GM23338 (cell line): ENCODE measurements at regions not wholly inside any gene's neighbourhood (a gene's known extent, or its start where the extent isn't known, plus 50 kb on each side); places are given as distances from the start of the nearest gene placed in this dataset.

Experiments
- ATAC-seq: fragments of 200-7000 bp; cut with Tn5 transposase; 3 replicates; pipeline ENCODE4 v1.9.1; 2020
- DNase-seq: peaks from one replicate; pipeline ENCODE4 v3.0.0-alpha.2; 2015; ENCODE audit warnings: low spot score
- H2AFZ ChIP-seq: fragments of 200-600 bp; sonication (generic); 2 replicates; pipeline ENCODE4 v1.8.0; 2016; ENCODE audit warnings: antibody characterized with exemption, mild to moderate bottlenecking, moderate library complexity
- H3F3A ChIP-seq: fragments of 200-600 bp; sonication (generic); replicated peaks from 2 replicates; pipeline ENCODE4 v1.8.0; 2017; ENCODE audit warnings: antibody characterized with exemption, mixed run types, low read depth
- H3K27ac ChIP-seq: fragments of 200-600 bp; sonication (generic); 2 replicates; pipeline ENCODE4 v1.6.1; 2016; ENCODE audit warnings: low read depth
- H3K27me3 ChIP-seq: fragments of 200-600 bp; sonication (generic); 2 replicates; pipeline ENCODE4 v1.8.0; 2016; ENCODE audit warnings: mild to moderate bottlenecking, mixed run types, moderate library complexity; ENCODE audit not compliant: insufficient read depth
- H3K36me3 ChIP-seq: fragments of 200-600 bp; sonication (generic); 2 replicates; pipeline ENCODE4 v1.8.0; 2016; ENCODE audit warnings: mild to moderate bottlenecking; ENCODE audit not compliant: insufficient read depth
- H3K4me1 ChIP-seq: fragments of 200-600 bp; sonication (generic); 2 replicates; pipeline ENCODE4 v1.8.0; 2016; ENCODE audit warnings: mild to moderate bottlenecking, moderate library complexity; ENCODE audit not compliant: insufficient read depth
- H3K4me2 ChIP-seq: fragments of 200-600 bp; sonication (generic); 2 replicates; pipeline ENCODE4 v1.7.1; 2017; ENCODE audit warnings: mixed run types
- H3K4me3 ChIP-seq: fragments of 200-600 bp; sonication (generic); 2 replicates; pipeline ENCODE4 v1.6.1; 2016; ENCODE audit warnings: mixed run types
- H3K79me2 ChIP-seq: fragments of 200-600 bp; sonication (generic); replicated peaks from 2 replicates; pipeline ENCODE4 v1.8.0; 2017; ENCODE audit warnings: mild to moderate bottlenecking; ENCODE audit not compliant: insufficient read depth
- H3K9me2 ChIP-seq: fragments of 200-600 bp; sonication (generic); 2 replicates; pipeline ENCODE4 v1.8.0; 2017; ENCODE audit not compliant: insufficient read depth
- H4K20me1 ChIP-seq: fragments of 200-600 bp; sonication (generic); replicated peaks from 2 replicates; pipeline ENCODE4 v1.8.0; 2017; ENCODE audit warnings: mild to moderate bottlenecking; ENCODE audit not compliant: insufficient read depth
- H3K27ac Mint-ChIP-seq: 2 replicates; pipeline ENCODE4 v1.8.0; 2020; ENCODE audit warnings: inconsistent platforms, mild to moderate bottlenecking, moderate library complexity, mixed read lengths
- H3K27me3 Mint-ChIP-seq: 3 replicates; pipeline ENCODE4 v1.8.0; 2022; ENCODE audit warnings: low read depth, mild to moderate bottlenecking, moderate library complexity, mixed read lengths, inconsistent platforms; ENCODE audit not compliant: insufficient read depth, poor library complexity
- H3K36me3 Mint-ChIP-seq: 3 replicates; pipeline ENCODE4 v1.8.0; 2021; ENCODE audit warnings: low read depth, mild to moderate bottlenecking, inconsistent platforms, moderate library complexity, mixed read lengths
- H3K4me1 Mint-ChIP-seq: 3 replicates; pipeline ENCODE4 v1.8.0; 2020; ENCODE audit warnings: mild to moderate bottlenecking, inconsistent platforms, mixed read lengths
- H3K4me3 Mint-ChIP-seq: 3 replicates; pipeline ENCODE4 v1.8.0; 2021; ENCODE audit warnings: moderate library complexity, mild to moderate bottlenecking, inconsistent platforms, mixed read lengths
- H3K9me3 Mint-ChIP-seq: 3 replicates; pipeline ENCODE4 v1.8.0; 2020; ENCODE audit warnings: moderate library complexity, mild to moderate bottlenecking, inconsistent platforms, mixed read lengths
- EZH2 ChIP-seq: fragments of 200-600 bp; sonication (generic); IDR thresholded peaks from one replicate; pipeline ENCODE4 v1.8.0; 2017; ENCODE audit warnings: antibody characterized with exemption, mild to moderate bottlenecking, low read depth; ENCODE audit not compliant: unreplicated experiment
- POLR2AphosphoS5 ChIP-seq: IDR thresholded peaks from 2 replicates; pipeline ENCODE4 v1.6.1; 2016; ENCODE audit warnings: antibody characterized with exemption, low read depth
- STAT1 ChIP-seq: IDR thresholded peaks from one replicate; pipeline ENCODE4 v1.6.1; 2016; ENCODE audit warnings: antibody characterized with exemption; ENCODE audit not compliant: unreplicated experiment
- TF ChIP-seq, protein P1 (sequence below): fragments of 250-450 bp; sonication (Bioruptor Pico); IDR thresholded peaks from 2 replicates; pipeline ENCODE4 v1.5.0; 2020; ENCODE audit warnings: mild to moderate bottlenecking, moderate library complexity
- TF ChIP-seq, protein P2 (sequence below): IDR thresholded peaks from 2 replicates; pipeline ENCODE4 v1.6.1; 2016; ENCODE audit warnings: antibody characterized with exemption

DNA sequence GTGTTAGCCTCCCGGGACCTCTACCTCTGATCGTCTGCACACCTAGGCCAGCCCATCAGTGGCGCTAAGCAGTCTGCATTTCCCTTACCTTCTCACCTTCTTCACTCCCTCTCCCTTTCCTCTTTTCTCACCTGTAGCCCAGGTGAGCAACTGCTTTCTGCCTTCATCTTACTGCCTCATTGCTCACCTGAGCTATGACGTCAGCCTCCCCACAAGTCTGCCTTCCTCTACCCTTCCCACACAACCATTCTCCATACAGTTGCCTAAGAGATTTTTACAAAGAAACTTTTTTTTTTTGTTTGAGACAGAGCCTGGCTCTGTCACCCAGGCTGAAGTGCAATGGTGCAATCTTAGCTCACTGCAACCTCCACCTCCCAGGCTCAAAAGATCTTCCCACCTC, 136.3 kb downstream of the BCOR start:
- Histone ChIP-seq H3F3A (no peaks in the 10 kb centered on the region), H4K20me1 (no peaks in the 10 kb centered on the region), H3K27me3 (no peaks in the 10 kb centered on the region), H3K27ac (no peak overlapping the region), H3K9me2 (no peaks in the 10 kb centered on the region), H3K36me3 (no peaks in the 10 kb centered on the region), H2AFZ (no peak overlapping the region), H3K4me1 (no peaks in the 10 kb centered on the region), H3K79me2 (no peaks in the 10 kb centered on the region), H3K4me2 (no peak overlapping the region), H3K4me3 (no peak overlapping the region)
- Mint-ChIP-seq H3K4me1 (peaks cover 3% of the 10 kb centered on the region; the same call in 1 of the 3 replicates), H3K36me3 (no peaks in the 10 kb centered on the region), H3K27ac (no peak overlapping the region), H3K4me3 (no peak overlapping the region), H3K9me3 (peaks cover 5% of the 10 kb centered on the region; the same call in 2 of the 3 replicates), H3K27me3 (no peaks in the 10 kb centered on the region)
- DNase-seq: no peak
- TF ChIP-seq POLR2AphosphoS5 (no peak), EZH2 (no peak), STAT1 (no peak)
- TF ChIP-seq, protein P1, sequence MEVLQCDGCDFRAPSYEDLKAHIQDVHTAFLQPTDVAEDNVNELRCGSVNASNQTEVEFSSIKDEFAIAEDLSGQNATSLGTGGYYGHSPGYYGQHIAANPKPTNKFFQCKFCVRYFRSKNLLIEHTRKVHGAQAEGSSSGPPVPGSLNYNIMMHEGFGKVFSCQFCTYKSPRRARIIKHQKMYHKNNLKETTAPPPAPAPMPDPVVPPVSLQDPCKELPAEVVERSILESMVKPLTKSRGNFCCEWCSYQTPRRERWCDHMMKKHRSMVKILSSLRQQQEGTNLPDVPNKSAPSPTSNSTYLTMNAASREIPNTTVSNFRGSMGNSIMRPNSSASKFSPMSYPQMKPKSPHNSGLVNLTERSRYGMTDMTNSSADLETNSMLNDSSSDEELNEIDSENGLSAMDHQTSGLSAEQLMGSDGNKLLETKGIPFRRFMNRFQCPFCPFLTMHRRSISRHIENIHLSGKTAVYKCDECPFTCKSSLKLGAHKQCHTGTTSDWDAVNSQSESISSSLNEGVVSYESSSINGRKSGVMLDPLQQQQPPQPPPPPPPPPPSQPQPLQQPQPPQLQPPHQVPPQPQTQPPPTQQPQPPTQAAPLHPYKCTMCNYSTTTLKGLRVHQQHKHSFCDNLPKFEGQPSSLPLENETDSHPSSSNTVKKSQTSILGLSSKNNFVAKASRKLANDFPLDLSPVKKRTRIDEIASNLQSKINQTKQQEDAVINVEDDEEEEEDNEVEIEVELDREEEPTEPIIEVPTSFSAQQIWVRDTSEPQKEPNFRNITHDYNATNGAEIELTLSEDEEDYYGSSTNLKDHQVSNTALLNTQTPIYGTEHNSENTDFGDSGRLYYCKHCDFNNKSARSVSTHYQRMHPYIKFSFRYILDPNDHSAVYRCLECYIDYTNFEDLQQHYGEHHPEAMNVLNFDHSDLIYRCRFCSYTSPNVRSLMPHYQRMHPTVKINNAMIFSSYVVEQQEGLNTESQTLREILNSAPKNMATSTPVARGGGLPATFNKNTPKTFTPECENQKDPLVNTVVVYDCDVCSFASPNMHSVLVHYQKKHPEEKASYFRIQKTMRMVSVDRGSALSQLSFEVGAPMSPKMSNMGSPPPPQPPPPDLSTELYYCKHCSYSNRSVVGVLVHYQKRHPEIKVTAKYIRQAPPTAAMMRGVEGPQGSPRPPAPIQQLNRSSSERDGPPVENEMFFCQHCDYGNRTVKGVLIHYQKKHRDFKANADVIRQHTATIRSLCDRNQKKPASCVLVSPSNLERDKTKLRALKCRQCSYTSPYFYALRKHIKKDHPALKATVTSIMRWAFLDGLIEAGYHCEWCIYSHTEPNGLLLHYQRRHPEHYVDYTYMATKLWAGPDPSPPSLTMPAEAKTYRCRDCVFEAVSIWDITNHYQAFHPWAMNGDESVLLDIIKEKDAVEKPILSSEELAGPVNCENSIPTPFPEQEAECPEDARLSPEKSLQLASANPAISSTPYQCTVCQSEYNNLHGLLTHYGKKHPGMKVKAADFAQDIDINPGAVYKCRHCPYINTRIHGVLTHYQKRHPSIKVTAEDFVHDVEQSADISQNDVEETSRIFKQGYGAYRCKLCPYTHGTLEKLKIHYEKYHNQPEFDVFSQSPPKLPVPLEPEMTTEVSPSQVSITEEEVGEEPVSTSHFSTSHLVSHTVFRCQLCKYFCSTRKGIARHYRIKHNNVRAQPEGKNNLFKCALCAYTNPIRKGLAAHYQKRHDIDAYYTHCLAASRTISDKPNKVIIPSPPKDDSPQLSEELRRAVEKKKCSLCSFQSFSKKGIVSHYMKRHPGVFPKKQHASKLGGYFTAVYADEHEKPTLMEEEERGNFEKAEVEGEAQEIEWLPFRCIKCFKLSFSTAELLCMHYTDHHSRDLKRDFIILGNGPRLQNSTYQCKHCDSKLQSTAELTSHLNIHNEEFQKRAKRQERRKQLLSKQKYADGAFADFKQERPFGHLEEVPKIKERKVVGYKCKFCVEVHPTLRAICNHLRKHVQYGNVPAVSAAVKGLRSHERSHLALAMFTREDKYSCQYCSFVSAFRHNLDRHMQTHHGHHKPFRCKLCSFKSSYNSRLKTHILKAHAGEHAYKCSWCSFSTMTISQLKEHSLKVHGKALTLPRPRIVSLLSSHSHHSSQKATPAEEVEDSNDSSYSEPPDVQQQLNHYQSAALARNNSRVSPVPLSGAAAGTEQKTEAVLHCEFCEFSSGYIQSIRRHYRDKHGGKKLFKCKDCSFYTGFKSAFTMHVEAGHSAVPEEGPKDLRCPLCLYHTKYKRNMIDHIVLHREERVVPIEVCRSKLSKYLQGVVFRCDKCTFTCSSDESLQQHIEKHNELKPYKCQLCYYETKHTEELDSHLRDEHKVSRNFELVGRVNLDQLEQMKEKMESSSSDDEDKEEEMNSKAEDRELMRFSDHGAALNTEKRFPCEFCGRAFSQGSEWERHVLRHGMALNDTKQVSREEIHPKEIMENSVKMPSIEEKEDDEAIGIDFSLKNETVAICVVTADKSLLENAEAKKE (CRISPR knock-in tag): no peak
- TF ChIP-seq, protein P2, sequence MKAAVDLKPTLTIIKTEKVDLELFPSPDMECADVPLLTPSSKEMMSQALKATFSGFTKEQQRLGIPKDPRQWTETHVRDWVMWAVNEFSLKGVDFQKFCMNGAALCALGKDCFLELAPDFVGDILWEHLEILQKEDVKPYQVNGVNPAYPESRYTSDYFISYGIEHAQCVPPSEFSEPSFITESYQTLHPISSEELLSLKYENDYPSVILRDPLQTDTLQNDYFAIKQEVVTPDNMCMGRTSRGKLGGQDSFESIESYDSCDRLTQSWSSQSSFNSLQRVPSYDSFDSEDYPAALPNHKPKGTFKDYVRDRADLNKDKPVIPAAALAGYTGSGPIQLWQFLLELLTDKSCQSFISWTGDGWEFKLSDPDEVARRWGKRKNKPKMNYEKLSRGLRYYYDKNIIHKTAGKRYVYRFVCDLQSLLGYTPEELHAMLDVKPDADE: no peak
- ATAC-seq: no peak
